K562 (cell line): ENCODE measurements at regions not wholly inside any gene's neighbourhood (a gene's known extent, or its start where the extent isn't known, plus 50 kb on each side); places are given as distances from the start of the nearest gene placed in this dataset.

Experiments
- ATAC-seq: fragments of 200-7000 bp; cut with Tn5 transposase; 3 replicates; pipeline ENCODE4 v1.9.1; 2020; ENCODE audit warnings: moderate library complexity
- BruUV-seq: library from RNA; stranded (reverse); fragments of 400-500 nt; replicated peaks from 2 replicates; lab custom pipeline; 2021; lab: Mats Ljungman, UMichigan
- CTCF ChIA-PET: fragments of 300-600 bp; formaldehyde crosslinking; extraction: SDS; loops from one replicate; lab custom pipeline; 2021; ENCODE audit warnings: low intra/inter-chr PET ratio; lab: Yijun Ruan, JAX
- POLR2A ChIA-PET: fragments of 300-600, 350-650 bp; sonication (Branson Sonifier 250); formaldehyde crosslinking; extraction: SDS; loops from one replicate; lab custom pipeline; 2021; ENCODE audit warnings: antibody characterized with exemption, inconsistent platforms; lab: Yijun Ruan, JAX
- DNase-seq, 4 experiments: peaks; one replicate each; pipeline versions ENCODE4 v3.0.0 to v3.0.0-alpha.2; 2011 to 2018; ENCODE audit warnings: low spot score in 3 of 4, mixed read lengths in 3 of 4; ENCODE audit errors: extremely low read depth in 1 of 4
- FAIRE-seq: peaks from 2 replicates; lab custom pipeline; 2011; peaks lifted over from hg19 to GRCh38; lab: Jason Lieb, UNC
- H2AFZ ChIP-seq: 2 replicates; pipeline ENCODE4 v1.6.0; 2011; ENCODE audit warnings: low read depth, low read length, control low read depth, inconsistent platforms
- H3K27ac ChIP-seq: fragments of 200-600 bp; 3 replicates; pipeline ENCODE4 v1.8.0; 2011; ENCODE audit warnings: low read depth, mild to moderate bottlenecking, control low read depth, inconsistent platforms, low read length, moderate library complexity, mixed read lengths; ENCODE audit errors: extremely low read depth
- H3K27me3 ChIP-seq, 2 experiments: fragments of 300-600 bp in 1 of 2; 2 replicates in 1 of 2; 3 replicates in 1 of 2; pipeline versions ENCODE4 v1.6.0 to v1.8.0; 2011; ENCODE audit warnings: inconsistent platforms in 2 of 2, low read length in 2 of 2, mild to moderate bottlenecking in 1 of 2, mixed read lengths in 1 of 2, moderate library complexity in 1 of 2; ENCODE audit not compliant: control insufficient read depth in 2 of 2, insufficient read depth in 2 of 2
- H3K36me3 ChIP-seq: fragments of 300-600 bp; 3 replicates; pipeline ENCODE4 v1.8.0; 2011; ENCODE audit warnings: mild to moderate bottlenecking, low read length, inconsistent platforms; ENCODE audit not compliant: control insufficient read depth, insufficient read depth
- H3K4me1 ChIP-seq, 2 experiments: fragments of 200-600 bp in 1 of 2; replicated peaks in 1 of 2; 2 replicates in 1 of 2; 3 replicates in 1 of 2; pipeline versions ENCODE4 v1.5.1 to v1.8.0; 2011; ENCODE audit warnings: inconsistent platforms in 2 of 2, low read length in 2 of 2, mild to moderate bottlenecking in 1 of 2, mixed read lengths in 1 of 2, moderate library complexity in 1 of 2; ENCODE audit not compliant: control insufficient read depth in 2 of 2, insufficient read depth in 2 of 2
- H3K4me2 ChIP-seq: 2 replicates; pipeline ENCODE4 v1.6.1; 2011; ENCODE audit warnings: low read length, control low read depth, inconsistent platforms, mixed read lengths; ENCODE audit not compliant: insufficient read depth
- H3K4me3 ChIP-seq: fragments of 200-600 bp; sonication (generic), shearing (Covaris generic); 2 replicates; pipeline ENCODE4 v1.5.1; 2016; ENCODE audit warnings: control low read depth, inconsistent platforms
- H3K79me2 ChIP-seq: fragments of 200-600 bp; 3 replicates; pipeline ENCODE4 v1.8.0; 2011; ENCODE audit warnings: low read length, inconsistent platforms; ENCODE audit not compliant: control insufficient read depth, insufficient read depth
- H3K9ac ChIP-seq, 2 experiments: 2 replicates each; pipeline versions ENCODE4 v1.6.0 to v1.6.1; 2011; ENCODE audit warnings: low read depth in 2 of 2, low read length in 2 of 2, control low read depth in 1 of 2, inconsistent platforms in 1 of 2, mild to moderate bottlenecking in 1 of 2, mixed read lengths in 1 of 2; ENCODE audit not compliant: insufficient read depth in 1 of 2
- H3K9me1 ChIP-seq: one replicate; pipeline ENCODE4 v1.6.0; 2011; ENCODE audit warnings: inconsistent platforms, mild to moderate bottlenecking, low read length, moderate library complexity; ENCODE audit not compliant: control insufficient read depth, insufficient read depth
- H3K9me3 ChIP-seq: replicated peaks from 2 replicates; pipeline ENCODE4 v1.5.1; 2011; ENCODE audit warnings: low read depth, low read length, inconsistent platforms; ENCODE audit not compliant: control insufficient read depth, insufficient read depth
- H4K20me1 ChIP-seq: replicated peaks from 2 replicates; pipeline ENCODE4 v1.6.1; 2011; ENCODE audit warnings: low read length, inconsistent platforms, mixed read lengths; ENCODE audit not compliant: control insufficient read depth, insufficient read depth
- CEBPG ChIP-seq, 3 experiments: fragments of 200-800 bp in 1 of 3; sonication (Bioruptor generic) in 1 of 3; sonication (generic) in 1 of 3; formaldehyde crosslinking in 1 of 3; IDR thresholded peaks in 2 of 3; conservative IDR thresholded peaks in 1 of 3; 2 replicates each; pipeline versions ENCODE4 v1.6.1 to v1.8.0; 2016 to 2022; ENCODE audit warnings: missing compliant biosample characterization in 2 of 3, missing genetic modification characterization in 2 of 3, mild to moderate bottlenecking in 1 of 3, missing genetic modification reagents in 1 of 3
- CHD1 ChIP-seq: fragments of 200-600 bp; sonication (generic); IDR thresholded peaks from one replicate; pipeline ENCODE4 v1.6.1; 2012; ENCODE audit warnings: mild to moderate bottlenecking, moderate library complexity, low read length, inconsistent platforms
- CREM ChIP-seq: IDR thresholded peaks from 2 replicates; pipeline ENCODE4 v1.6.1; 2014; ENCODE audit warnings: antibody characterized with exemption, low read depth
- HNRNPUL1 ChIP-seq: fragments of 200-400 bp; formaldehyde crosslinking; IDR thresholded peaks from 2 replicates; pipeline ENCODE4 v1.6.1; 2017; ENCODE audit warnings: low read length
- KDM2B ChIP-seq: fragments of 250-450 bp; sonication (Bioruptor Pico); IDR thresholded peaks from 2 replicates; pipeline ENCODE4 v1.8.0; 2021; ENCODE audit warnings: mild to moderate bottlenecking, moderate library complexity
- MAFF ChIP-seq: IDR thresholded peaks from 2 replicates; pipeline ENCODE4 v1.6.1; 2012; ENCODE audit warnings: low read length, improper control_type of control experiment
- MAFK ChIP-seq: IDR thresholded peaks from 2 replicates; pipeline ENCODE4 v1.6.1; 2011; ENCODE audit warnings: low read length, improper control_type of control experiment
- MEIS2 ChIP-seq: fragments of 450-650 bp; IDR thresholded peaks from 2 replicates; pipeline ENCODE4 v1.6.1; 2014; ENCODE audit warnings: mild to moderate bottlenecking; ENCODE audit not compliant: partially characterized antibody
- PURB ChIP-seq: sonication (generic); formaldehyde crosslinking; IDR thresholded peaks from 2 replicates; pipeline ENCODE4 v1.9.0; 2021; ENCODE audit warnings: low read depth, mild to moderate bottlenecking, missing genetic modification reagents
- TBL1XR1 ChIP-seq, 2 experiments: IDR thresholded peaks; 2 replicates each; pipeline ENCODE4 v1.6.1; 2012; ENCODE audit warnings: improper control_type of control experiment in 2 of 2, low read length in 2 of 2, mild to moderate bottlenecking in 1 of 2
- TEAD4 ChIP-seq, 2 experiments: sonication (generic) in 1 of 2; formaldehyde crosslinking in 1 of 2; IDR thresholded peaks; 2 replicates each; pipeline versions ENCODE4 v1.6.1 to v1.8.0; 2012 to 2022; ENCODE audit warnings: borderline replicate concordance in 1 of 2, inconsistent platforms in 1 of 2, low read length in 1 of 2, mild to moderate bottlenecking in 1 of 2, missing genetic modification reagents in 1 of 2
- TRIM25 ChIP-seq: fragments of 450-650 bp; IDR thresholded peaks from 2 replicates; pipeline ENCODE4 v1.7.0; 2016; ENCODE audit warnings: borderline replicate concordance
- ZC3H4 ChIP-seq: sonication (generic); formaldehyde crosslinking; IDR thresholded peaks from 2 replicates; pipeline ENCODE4 v1.9.0; 2021; ENCODE audit warnings: missing genetic modification reagents, borderline replicate concordance
- ZFP1 ChIP-seq: fragments of 450-650 bp; formaldehyde crosslinking; IDR thresholded peaks from 2 replicates; pipeline ENCODE4 v1.4.0; 2020; ENCODE audit warnings: mild to moderate bottlenecking, mixed read lengths
- WGBS: fragments of 100-300 bp; shearing (Covaris generic); methylation state at CpG from one replicate; pipeline ENCODE4 v1.1.6; 2016; ENCODE audit warnings: low coverage, mixed read lengths; ENCODE audit not compliant: insufficient coverage; ENCODE audit errors: missing lambda C conversion rate; 5-methylcytosine and 5-hydroxymethylcytosine counted together
- in situ Hi-C: fragments of 300-500 bp; cut with MboI; formaldehyde crosslinking; loops from 4 replicates; pipeline ENCODE4 v1.15.0; 2018; ENCODE audit warnings: inconsistent platforms, mixed read lengths
- intact Hi-C: fragments of 100-400 bp; cut with micrococcal nuclease; formaldehyde crosslinking; loops from 2 replicates; pipeline ENCODE4 v1.14.2; 2022
- TF ChIP-seq, protein P1 (sequence below), 2 experiments: fragments of 150-350 bp in 1 of 2; IDR thresholded peaks; 2 replicates each; pipeline ENCODE4 v1.6.1; 2012 to 2016; ENCODE audit warnings: low read depth in 2 of 2, low read length in 2 of 2, mild to moderate bottlenecking in 1 of 2, moderate library complexity in 1 of 2

DNA sequence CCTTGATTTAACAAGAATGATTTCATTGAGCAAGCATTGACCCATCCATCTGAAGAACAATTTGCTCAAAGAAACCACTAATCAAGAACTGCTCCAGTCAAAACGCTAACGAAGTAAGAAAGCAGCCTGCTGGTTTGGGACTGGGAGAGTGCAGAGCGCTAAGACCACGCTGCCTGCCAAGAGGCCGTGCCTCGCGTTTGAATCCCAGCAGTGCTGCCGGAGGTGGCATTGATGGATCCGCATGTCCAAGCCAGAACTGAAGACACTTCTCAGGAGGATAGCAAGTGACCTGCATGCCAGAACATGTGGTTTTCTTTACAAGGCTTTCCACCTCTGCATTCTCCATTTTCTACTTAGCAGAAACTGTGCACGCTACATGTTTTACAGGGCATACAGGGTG lies 105.2 kb upstream of the FOXC1 start:
- TF ChIP-seq, protein P1, sequence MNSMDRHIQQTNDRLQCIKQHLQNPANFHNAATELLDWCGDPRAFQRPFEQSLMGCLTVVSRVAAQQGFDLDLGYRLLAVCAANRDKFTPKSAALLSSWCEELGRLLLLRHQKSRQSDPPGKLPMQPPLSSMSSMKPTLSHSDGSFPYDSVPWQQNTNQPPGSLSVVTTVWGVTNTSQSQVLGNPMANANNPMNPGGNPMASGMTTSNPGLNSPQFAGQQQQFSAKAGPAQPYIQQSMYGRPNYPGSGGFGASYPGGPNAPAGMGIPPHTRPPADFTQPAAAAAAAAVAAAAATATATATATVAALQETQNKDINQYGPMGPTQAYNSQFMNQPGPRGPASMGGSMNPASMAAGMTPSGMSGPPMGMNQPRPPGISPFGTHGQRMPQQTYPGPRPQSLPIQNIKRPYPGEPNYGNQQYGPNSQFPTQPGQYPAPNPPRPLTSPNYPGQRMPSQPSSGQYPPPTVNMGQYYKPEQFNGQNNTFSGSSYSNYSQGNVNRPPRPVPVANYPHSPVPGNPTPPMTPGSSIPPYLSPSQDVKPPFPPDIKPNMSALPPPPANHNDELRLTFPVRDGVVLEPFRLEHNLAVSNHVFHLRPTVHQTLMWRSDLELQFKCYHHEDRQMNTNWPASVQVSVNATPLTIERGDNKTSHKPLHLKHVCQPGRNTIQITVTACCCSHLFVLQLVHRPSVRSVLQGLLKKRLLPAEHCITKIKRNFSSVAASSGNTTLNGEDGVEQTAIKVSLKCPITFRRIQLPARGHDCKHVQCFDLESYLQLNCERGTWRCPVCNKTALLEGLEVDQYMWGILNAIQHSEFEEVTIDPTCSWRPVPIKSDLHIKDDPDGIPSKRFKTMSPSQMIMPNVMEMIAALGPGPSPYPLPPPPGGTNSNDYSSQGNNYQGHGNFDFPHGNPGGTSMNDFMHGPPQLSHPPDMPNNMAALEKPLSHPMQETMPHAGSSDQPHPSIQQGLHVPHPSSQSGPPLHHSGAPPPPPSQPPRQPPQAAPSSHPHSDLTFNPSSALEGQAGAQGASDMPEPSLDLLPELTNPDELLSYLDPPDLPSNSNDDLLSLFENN (IDR thresholded peaks at IDR 0.05; ENCODE audit: low read depth in 2 of 2, low read length in 2 of 2), result no peak
- no peak for TF ChIP-seq CEBPG (CRISPR knock-in tag; IDR thresholded peaks at IDR 0.05)
- TF ChIP-seq CEBPG (tag; conservative IDR thresholded peaks at IDR 0.05 in 1 of 2, IDR thresholded peaks at IDR 0.05 in 1 of 2), result no peak
- no peak for TF ChIP-seq TRIM25
- TF ChIP-seq KDM2B, result no peak
- no peak for TF ChIP-seq MEIS2
- no peak for TF ChIP-seq TBL1XR1 (IDR thresholded peaks at IDR 0.05; ENCODE audit: low read length in 2 of 2)
- TF ChIP-seq HNRNPUL1, result no peak
- TF ChIP-seq MAFK, result no peak
- no peak for TF ChIP-seq PURB (CRISPR knock-in tag)
- TF ChIP-seq ZFP1, result no peak
- no peak for TF ChIP-seq ZC3H4 (CRISPR knock-in tag)
- no peak for TF ChIP-seq CHD1
- TF ChIP-seq CREM, result no peak
- TF ChIP-seq TEAD4 (IDR thresholded peaks at IDR 0.05; ENCODE audit: low read length), result no peak
- TF ChIP-seq TEAD4 (CRISPR knock-in tag; IDR thresholded peaks at IDR 0.05; ENCODE audit: borderline replicate concordance), result no peak
- no peak for TF ChIP-seq MAFF
- in situ Hi-C loops, result no loop called here
- POLR2A ChIA-PET, result no interaction called here
- DNase-seq (no peak), ATAC-seq (no peak), FAIRE-seq (no peak)
- Histone ChIP-seq H3K4me1 (no peaks in the 10 kb centered on the region), H3K79me2 (no peaks in the 10 kb centered on the region), H2AFZ (no peak overlapping the region), H3K36me3 (no peaks in the 10 kb centered on the region), H3K4me2 (no peak overlapping the region), H3K9me1 (no peaks in the 10 kb centered on the region), H3K4me3 (no peak overlapping the region), H3K9me3 (no peaks in the 10 kb centered on the region), H4K20me1 (no peaks in the 10 kb centered on the region), H3K9ac (no peak overlapping the region), H3K27me3 (peaks cover 26 to 33% of the 10 kb centered on the region in 2 experiments), H3K27ac (no peak overlapping the region)
- BruUV-seq, result no TSS peak
- CTCF ChIA-PET, result no interaction called here
- intact Hi-C loops, result no loop called here
- under 1% methylated on average over 10 of the region's 10 CpGs for WGBS
